Adrenal gland (tissue), 9 donors: ENCODE measurements at regions not wholly inside any gene's neighbourhood (a gene's known extent, or its start where the extent isn't known, plus 50 kb on each side); places are given as distances from the start of the nearest gene placed in this dataset.
A peak's percentile ranks its signal among the peaks of the same experiment; 100 is the strongest.

Source experiments
- DNase-seq, 7 donors: peaks; one replicate each; pipeline ENCODE4 v3.0.0-alpha.2; 2019 to 2020
- H3K27ac ChIP-seq, 5 donors: fragments of 200-600 bp; sonication (generic) in 4 of 5; 1 replicate in 3 of 5; 2 replicates in 2 of 5; pipeline versions ENCODE4 v1.5.1 to v1.8.0; 2016 to 2020; ENCODE audit warnings: mild to moderate bottlenecking in 1 of 5
- H3K27me3 ChIP-seq: fragments of 200-600 bp; 2 replicates; pipeline ENCODE4 v1.8.0; 2021
- H3K36me3 ChIP-seq, 2 donors: fragments of 200-600 bp; replicated peaks in 1 of 2; 1 replicate in 1 of 2; 2 replicates in 1 of 2; pipeline versions ENCODE4 v1.5.1 to v1.8.0; 2018 to 2022
- H3K4me1 ChIP-seq, 2 donors: fragments of 200-600 bp; replicated peaks in 1 of 2; 1 replicate in 1 of 2; 2 replicates in 1 of 2; pipeline versions ENCODE4 v1.5.1 to v1.8.0; 2018 to 2021
- H3K4me3 ChIP-seq, 4 donors: fragments of 200-600 bp; sonication (generic) in 3 of 4; one replicate each; pipeline ENCODE4 v1.5.1; 2016 to 2018
- H3K9me3 ChIP-seq, 3 donors: fragments of 200-600 bp; sonication (generic) in 1 of 3; replicated peaks in 1 of 3; 1 replicate in 2 of 3; 2 replicates in 1 of 3; pipeline versions ENCODE4 v1.5.1 to v1.8.0; 2016 to 2021
- POLR2A ChIP-seq, 2 donors: fragments of 450-650 bp; IDR thresholded peaks; one replicate each; pipeline ENCODE4 v1.6.1; 2017; ENCODE audit warnings: antibody characterized with exemption in 2 of 2, mild to moderate bottlenecking in 2 of 2, moderate library complexity in 1 of 2
- WGBS, 4 donors: extraction: QIAGEN DNeasy Blood & Tissue Kit in 2 of 4; methylation state at CpG; one replicate each; pipeline versions ENCODE4 v1.1.5 to v1.1.7; 2013 to 2017; 5-methylcytosine and 5-hydroxymethylcytosine counted together
- intact Hi-C, 2 donors: fragments of 100-400 bp; cut with DNase I; formaldehyde crosslinking; loops; one replicate each; pipeline versions ENCODE4 v1.14.1 to v1.15.0; 2022 to 2023
- TF ChIP-seq, protein P1 (sequence below), 6 experiments: fragments of 450-650 bp in 4 of 6; fragments of 200-600 bp in 2 of 6; sonication (generic) in 1 of 6; IDR thresholded peaks; 1 replicate in 5 of 6; 2 replicates in 1 of 6; pipeline versions ENCODE4 v1.5.1 to v1.8.0; 2016 to 2021; ENCODE audit warnings: antibody characterized with exemption in 6 of 6, mild to moderate bottlenecking in 2 of 6, moderate library complexity in 1 of 6
- donor health status: healthy with polysubstance abuse.
- donor health status: Bipolar disorder and iron deficiency.
- donor health status: DM: yes; HTN: yes; CAD: no.
- donor health status: DM: no; HTN: no; CAD: no.
- donor health status: DM: no; HTN: no; CAD: no.

DNA sequence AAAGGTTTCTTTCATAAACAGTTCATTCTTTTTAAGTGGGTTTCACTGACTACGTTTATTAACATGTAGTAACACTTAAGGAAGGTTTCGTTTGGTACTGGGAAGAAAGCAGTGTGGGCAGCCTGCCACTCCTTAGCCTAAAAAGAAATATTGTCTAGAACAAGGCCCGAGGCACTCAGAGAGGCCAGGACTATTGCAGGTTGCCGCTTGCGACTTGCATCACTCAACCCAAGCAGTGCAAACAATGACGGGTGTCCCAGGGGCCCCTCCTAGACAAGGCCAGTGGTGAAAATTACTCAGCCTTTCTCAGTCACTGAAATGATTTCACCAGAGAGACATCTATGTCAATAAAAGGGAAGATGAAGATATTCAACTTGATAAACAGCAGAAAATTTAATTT is 243.9 kb downstream of the SNX13 start:
- Histone ChIP-seq H3K27me3 (no peaks in the 10 kb centered on the region), H3K9me3 (peaks cover 0 to 23% (median 17%) of the 10 kb centered on the region in 3 donors), H3K36me3 (no peaks in the 10 kb centered on the region), H3K4me3 (no peak overlapping the region), H3K4me1 (no peaks in the 10 kb centered on the region), H3K27ac (no peak overlapping the region)
- intact Hi-C loops = no loop called here
- 45 to 65% (median 54%) methylated on average over 5 to 6 of the region's 6 CpGs for WGBS, 4 donors
- peak in 2 of 7 donors; percentile 20 to 65 for DNase-seq
- no peak for TF ChIP-seq POLR2A (IDR thresholded peaks at IDR 0.05)
- TF ChIP-seq, protein P1, sequence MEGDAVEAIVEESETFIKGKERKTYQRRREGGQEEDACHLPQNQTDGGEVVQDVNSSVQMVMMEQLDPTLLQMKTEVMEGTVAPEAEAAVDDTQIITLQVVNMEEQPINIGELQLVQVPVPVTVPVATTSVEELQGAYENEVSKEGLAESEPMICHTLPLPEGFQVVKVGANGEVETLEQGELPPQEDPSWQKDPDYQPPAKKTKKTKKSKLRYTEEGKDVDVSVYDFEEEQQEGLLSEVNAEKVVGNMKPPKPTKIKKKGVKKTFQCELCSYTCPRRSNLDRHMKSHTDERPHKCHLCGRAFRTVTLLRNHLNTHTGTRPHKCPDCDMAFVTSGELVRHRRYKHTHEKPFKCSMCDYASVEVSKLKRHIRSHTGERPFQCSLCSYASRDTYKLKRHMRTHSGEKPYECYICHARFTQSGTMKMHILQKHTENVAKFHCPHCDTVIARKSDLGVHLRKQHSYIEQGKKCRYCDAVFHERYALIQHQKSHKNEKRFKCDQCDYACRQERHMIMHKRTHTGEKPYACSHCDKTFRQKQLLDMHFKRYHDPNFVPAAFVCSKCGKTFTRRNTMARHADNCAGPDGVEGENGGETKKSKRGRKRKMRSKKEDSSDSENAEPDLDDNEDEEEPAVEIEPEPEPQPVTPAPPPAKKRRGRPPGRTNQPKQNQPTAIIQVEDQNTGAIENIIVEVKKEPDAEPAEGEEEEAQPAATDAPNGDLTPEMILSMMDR (IDR thresholded peaks at IDR 0.05) = no peak

DNA sequence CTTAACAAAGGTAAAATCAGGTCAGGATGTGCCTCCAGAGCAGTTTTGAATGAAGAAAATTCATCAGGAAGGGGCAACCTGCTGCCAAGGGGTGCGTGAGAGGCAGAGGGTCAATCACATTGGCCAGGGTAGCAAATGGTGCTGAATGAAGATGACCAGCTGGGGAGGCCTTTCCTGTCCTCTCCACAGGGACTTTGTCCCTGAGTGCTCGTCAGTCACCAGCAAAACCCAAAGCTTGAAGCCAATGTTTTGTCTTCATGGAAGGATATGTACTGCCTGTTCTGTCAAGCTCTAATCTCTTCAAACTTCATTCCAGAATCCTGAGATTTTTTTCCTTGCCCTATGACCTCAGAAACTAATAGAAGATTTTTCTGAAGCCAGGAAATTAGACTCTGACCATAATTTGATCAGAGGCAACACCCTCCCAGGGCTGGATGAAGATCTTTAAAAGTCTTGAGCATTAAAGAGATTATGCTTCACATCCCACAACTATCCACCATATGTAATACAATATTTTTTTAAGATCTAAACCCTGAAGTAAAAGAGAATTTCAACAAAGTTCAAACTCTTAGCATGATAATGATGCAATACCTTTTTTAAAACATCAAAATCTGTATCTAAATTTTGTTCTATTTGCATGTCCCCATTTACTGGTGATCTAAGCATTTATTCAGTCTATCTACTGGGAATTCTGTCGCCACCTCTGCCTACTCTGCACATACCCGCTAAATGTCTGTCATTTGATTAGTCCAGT is 243.0 kb downstream of the SNX13 start:
- no peak for TF ChIP-seq POLR2A (IDR thresholded peaks at IDR 0.05)
- TF ChIP-seq, protein P1 (IDR thresholded peaks at IDR 0.05) = no peak
- Histone ChIP-seq H3K36me3 (no peaks in the 10 kb centered on the region), H3K4me3 (no peak overlapping the region), H3K27me3 (no peaks in the 10 kb centered on the region), H3K9me3 (peaks cover 0 to 23% (median 17%) of the 10 kb centered on the region in 3 donors), H3K27ac (no peak overlapping the region), H3K4me1 (no peaks in the 10 kb centered on the region)
- WGBS, 4 donors = 78 to 88% (median 87%) methylated on average over 4 of the region's 4 CpGs
- intact Hi-C loops = no loop called here
- DNase-seq = no peak

DNA sequence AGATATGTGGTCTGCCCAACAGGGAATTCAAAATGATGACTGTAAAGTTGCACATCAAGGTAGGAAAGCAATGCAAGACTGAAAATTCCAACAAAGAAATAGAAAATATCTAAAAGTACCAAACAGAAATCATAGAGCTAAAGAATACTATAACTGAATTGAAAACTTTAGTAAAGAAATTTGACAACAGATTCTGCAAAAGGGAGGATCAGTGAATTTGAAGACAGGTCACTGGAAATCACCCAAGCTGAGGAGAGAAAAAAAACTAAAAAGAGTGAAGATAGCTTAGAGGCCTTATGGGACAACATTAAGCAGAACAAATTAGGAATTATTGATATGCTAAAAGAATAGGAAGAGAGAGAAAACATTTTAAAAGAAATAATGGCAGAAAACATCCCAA is 240.6 kb downstream of the SNX13 start:
- no peak for TF ChIP-seq POLR2A (IDR thresholded peaks at IDR 0.05)
- TF ChIP-seq, protein P1 (IDR thresholded peaks at IDR 0.05) = no peak
- Histone ChIP-seq H3K4me3 (no peak overlapping the region), H3K4me1 (no peaks in the 10 kb centered on the region), H3K27me3 (no peaks in the 10 kb centered on the region), H3K36me3 (no peaks in the 10 kb centered on the region), H3K27ac (no peak overlapping the region), H3K9me3 (peaks cover 0 to 23% (median 17%) of the 10 kb centered on the region in 3 donors)
- no peak for DNase-seq
- intact Hi-C loops = loop anchor here in 1 of 2 donors (10.0 kb wide), 1 partner anchor 625 kb away; no protein-coding TSS in a partner anchor

DNA sequence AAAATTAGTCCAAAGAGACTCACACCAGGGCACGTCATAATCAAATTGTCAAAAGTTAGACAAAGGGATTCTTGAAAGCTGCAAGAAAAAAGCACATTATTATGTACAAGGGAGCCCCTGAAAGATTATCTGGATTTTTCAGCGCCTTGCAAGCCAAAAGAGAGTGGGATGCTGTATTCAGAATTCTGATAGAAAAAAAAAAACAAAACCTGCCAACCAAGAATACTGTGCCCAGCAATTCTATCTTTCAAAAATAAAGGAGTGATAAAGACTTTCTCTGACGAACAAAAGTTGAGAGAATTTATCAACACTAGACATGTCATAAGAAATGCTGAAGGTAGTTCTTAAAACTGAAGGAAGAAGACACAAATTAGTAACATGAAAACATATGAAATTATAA is 240.2 kb downstream of the SNX13 start:
- WGBS, 4 donors = 59 to 77% (median 65%) methylated on average over 3 of the region's 3 CpGs

More for the DNA sequence above, 240.2 kb downstream of the SNX13 start:
- H3K4me3 ChIP-seq = no peak overlapping the region
- peaks cover 0 to 23% (median 17%) of the 10 kb centered on the region in 3 donors for H3K9me3 ChIP-seq
- H3K36me3 ChIP-seq = no peaks in the 10 kb centered on the region
- intact Hi-C loops = loop anchor here in 1 of 2 donors (10.0 kb wide), 1 partner anchor 625 kb away; no protein-coding TSS in a partner anchor
- no peak overlapping the region for H3K27ac ChIP-seq
- H3K27me3 ChIP-seq = no peaks in the 10 kb centered on the region
- DNase-seq = no peak
- H3K4me1 ChIP-seq = no peaks in the 10 kb centered on the region
- TF ChIP-seq, protein P1 (IDR thresholded peaks at IDR 0.05) = no peak
- no peak for TF ChIP-seq POLR2A (IDR thresholded peaks at IDR 0.05)
